ENCODE measurements at regions not wholly inside any gene's neighbourhood (a gene's known extent, or its start where the extent isn't known, plus 50 kb on each side); places are given as distances from the start of the nearest gene placed in this dataset.

DNA sequence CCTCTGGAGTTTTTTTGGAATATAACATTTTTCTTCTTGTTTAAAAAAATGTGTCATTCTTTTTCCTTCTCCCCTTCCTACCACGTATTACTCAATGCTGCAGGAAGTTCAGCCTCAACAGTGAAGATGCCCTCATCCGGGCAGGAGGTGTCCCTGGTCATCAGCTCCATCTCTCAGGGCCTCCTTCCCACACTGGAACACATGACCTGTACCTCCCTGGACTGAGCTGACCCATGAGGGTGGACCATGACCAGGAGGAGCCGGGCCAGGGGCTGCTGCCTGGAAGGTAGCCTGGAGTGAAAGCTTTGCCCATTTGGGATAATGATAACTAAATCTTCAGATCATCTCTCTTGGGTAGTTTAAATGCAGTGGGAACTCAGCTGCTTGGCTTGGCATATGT lies 316.5 kb upstream of the ZMIZ1 start:
- no peak for DNase-seq

DNA sequence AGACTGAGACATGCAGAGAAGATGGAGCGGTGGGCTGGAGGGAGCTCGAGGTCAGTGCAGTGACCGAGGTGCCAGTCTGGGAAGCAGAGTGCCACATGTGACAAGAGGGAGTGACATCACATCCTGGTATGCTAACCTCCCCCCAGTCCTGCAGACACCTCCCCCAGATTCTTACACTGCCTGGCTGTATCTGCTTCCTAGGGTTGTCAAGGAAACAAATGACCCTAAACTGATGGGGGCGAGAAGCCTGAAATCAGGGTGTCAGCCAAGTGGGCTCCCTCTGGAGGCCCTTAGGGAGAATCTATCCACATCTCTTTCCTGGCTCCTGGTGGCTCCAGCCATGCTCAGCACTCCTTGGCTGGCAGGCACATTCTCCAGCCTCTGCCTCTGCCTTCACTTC lies 316.1 kb upstream of the ZMIZ1 start:
- no peak for DNase-seq

- no peak for DNase-seq
Measured at GRCh38 chr10:78754269-78755062, 314.3 kb upstream of the ZMIZ1 start.

DNA sequence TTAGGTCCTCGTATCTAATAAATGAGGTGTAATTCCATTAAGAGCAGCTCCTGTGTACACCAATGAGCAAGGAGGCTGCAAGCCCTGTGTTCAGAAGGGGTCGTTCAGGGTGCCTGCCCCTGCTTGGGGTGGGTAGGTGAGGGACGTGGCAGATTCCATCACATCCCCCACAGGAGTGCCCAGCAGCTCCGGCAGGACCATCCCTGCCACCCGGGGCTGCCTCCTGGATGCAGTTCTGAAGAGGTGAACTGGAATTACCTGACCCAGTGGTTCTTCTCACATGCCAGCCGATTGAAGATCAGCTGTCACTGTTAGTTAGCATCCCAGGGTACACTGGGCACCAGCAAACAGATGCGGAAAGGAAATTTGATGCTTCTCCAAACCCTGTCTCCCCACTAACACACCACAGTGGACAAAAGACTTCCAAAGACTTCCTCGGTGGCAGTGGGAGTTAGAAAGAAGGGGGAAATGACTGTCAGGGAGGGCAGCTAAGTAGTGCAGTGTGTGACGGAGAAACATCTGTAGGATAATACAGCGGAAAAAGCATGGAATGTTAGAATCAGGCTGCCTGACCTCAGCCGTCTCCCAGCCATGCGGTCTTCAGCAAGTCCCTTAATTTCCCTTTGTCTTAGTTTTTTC lies 313.6 kb upstream of the ZMIZ1 start:
- no peak for DNase-seq

DNA sequence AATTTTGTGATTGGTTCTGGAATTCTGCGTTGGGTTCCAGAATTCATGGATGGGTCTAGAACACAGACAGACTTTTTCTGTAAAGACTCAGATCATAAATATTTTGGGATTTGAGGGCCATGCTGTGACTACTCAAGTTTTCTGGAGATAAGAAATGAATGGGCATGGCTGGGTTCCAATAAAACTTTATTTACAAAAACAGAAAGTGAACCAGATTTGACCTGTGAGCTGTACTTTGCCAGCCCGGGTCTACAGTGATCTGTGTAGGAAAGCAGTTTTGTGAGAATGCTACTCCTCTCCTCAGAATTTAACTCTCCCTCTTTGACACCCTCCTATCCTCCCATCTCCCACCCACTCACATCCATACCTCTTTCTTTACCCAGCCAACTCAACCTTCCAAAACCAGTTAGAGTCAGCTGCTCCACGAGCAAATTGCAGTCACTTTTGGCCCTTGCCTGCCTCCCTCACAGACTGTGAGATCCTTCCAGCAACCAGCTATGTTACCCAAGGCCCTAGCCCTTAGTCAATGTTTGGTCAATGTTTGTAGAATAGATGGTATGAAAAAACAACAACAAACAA lies 312.8 kb upstream of the ZMIZ1 start:
- no peak for DNase-seq

- no peak for DNase-seq
Measured at GRCh38 chr10:78756604-78757343, 312.0 kb upstream of the ZMIZ1 start.

DNA sequence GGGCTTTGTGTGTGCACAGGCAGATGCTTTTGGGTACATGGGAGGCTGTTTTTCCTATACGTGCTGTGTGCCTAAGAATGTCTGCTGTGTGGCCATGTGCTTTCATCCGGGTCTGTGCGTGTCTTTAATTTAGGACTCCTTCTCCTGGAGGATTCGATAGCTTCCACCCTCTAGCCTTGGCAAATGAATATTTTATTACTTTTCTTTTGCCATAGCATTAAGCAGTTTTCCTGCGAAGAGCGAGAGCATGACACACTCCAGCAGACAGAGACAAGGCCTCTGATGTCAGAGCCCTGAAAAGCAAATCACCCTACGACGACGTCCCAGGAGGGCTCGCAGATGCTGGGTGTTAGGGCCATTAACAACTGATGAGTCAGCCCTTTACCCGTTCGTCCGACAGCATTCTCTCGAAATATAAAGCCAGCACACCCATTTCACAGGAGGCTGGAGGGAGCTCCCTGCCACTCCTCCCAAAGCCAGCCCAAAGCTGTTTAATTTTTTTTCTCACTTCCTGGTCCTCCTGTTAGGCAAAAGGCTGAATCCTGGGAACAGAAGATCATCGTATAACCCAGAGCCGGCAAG lies 311.3 kb upstream of the ZMIZ1 start:
- no peak for DNase-seq

DNA sequence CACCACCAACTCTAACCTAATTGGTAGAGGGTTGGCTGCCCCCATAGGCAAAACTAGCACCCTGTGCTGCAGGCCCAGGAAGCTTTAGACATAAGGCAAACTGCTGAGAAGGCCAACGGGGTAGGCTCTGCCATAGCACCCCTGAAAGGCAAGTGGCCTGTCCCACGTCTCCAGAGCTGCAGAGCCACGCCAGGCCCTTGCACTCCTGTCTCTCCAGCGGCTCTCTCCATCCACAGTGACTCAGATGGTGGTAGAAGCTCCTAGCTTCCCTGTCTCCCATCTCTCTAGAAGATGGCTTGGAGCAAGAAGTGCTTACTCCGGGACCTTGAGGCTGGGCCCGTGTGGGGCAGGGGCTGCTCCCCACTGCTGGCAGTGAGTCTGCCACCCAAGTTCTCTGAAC lies 310.6 kb upstream of the ZMIZ1 start:
- DNase-seq = no peak

DNA sequence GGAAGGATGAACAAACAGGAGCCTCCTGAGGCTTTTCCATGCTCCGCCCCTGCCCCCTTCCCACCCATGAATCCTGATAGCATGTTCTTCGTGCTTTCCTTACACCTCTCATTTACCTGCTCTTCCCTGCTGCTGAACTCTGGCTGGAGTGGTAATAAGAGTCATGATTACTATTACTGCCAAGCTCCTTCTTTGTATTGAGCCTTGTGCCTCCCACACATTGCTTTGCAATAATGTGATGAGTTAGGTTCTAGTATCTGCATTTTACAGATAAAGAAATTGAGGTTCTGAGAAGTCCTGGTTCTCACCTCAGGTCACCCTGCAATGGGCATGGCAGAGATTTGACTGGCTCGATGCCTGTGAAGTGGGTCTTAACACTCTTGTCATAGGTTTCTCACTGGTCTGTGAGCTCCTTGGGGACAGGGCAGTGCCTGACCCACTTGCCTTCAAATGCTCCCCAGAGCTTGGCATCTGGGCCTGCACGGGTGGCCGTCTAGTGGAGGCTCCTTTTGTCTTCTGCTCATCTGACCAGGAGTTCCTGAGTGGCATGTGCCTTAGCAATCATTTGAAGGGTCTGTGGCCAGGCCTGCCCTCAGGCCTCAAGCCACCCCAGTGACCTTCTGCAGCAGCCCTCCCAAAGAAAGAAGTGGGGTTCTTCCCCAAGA lies 309.2 kb upstream of the ZMIZ1 start:
- no peak for DNase-seq

DNA sequence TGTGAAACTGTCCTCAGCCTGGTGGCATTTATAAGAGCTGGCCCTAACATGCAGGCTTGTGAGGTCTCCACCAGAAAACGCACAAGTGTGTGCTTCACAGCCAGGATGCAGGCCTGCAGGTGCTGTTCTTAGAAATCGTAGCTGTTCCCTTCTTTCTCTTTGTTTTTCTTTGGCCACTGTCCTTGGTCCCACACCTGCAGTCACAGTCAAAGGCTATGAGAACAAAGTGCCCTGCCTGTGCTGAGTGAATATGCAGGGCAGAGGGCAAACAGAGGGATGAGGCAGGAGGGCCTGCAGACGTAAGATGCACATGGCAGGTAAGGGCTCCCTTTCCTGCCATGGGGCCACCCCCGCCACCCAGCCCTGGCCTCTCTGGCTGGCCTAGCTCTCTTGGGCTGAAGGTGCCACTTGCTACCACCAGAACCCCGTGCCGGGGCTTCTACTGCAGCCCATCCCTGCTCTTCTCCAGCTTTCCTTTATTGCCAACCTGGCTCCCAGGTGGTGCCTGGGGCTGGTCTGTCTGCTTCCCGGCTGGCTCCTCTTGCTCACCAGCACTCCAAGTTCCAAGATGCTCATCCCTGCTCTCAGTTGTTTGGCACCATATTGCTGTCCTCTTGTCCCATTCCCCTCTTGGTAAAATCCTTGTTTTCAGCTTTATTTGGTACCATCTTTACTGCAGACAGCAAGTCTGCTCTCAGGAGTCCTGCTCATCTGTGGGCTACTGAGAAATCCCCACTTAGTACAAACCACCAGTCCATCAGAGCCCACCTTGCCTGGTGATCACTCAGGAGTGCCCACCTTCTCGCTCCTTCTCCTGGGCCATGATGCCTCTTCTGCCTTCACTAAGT lies 308.1 kb upstream of the ZMIZ1 start:
- DNase-seq = no peak

- no peak for DNase-seq
Measured at GRCh38 chr10:78761311-78761781, 307.4 kb upstream of the ZMIZ1 start.

- DNase-seq = no peak
Measured at GRCh38 chr10:78762086-78762630, 306.6 kb upstream of the ZMIZ1 start.

GRCh38 chr10:78763234-78763633 lies 305.5 kb upstream of the ZMIZ1 start:
- no peak for DNase-seq

GRCh38 chr10:78763651-78764395 lies 304.9 kb upstream of the ZMIZ1 start:
- DNase-seq = no peak

DNA sequence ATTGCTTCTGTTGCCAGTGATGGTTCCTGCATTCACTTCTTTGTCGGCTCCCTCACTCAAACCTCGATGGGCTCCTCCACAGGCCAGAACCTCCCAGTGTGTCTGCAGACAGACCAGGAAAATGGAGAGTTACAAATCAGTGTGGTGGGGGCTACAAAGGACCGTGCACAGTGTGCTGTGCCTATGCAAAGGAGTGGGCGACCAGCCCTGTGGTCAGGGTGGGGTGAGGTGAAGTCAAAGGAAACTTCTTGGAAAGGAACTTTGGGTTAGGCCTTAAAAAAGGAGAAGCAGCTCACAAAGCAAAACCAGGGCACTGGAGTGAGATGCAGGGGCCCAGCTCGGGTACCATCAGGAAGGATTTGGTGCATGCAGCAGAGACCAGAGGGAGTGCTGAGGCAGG lies 304.3 kb upstream of the ZMIZ1 start:
- DNase-seq = no peak

DNA sequence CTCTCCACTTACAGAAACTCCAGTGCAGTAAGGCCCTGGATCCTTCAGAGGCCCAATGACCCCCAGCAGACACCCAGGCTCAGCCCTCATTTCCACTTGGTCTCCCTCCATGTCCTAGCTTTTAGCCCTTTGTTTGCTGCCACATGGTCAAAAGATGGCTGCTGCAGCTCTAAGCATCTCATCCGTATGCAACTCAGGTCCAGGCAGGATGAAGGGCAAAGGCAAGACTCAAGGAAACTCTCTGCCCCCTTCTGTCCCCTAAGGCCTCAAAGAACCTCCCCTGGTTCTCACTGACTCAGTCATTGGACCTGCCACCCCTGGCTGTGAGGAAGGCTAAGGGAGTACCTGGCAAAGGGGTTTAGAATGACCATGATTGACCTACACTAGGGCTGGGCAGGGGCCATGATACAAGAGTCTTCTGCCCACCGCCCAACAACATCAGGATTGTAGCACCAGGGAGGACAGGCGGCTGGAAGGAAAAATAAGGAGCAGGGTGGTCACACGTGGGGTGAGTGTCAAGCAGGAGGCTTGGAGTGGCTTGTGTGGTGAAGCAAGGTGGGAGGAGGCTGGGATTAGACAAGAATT lies 303.8 kb upstream of the ZMIZ1 start:
- DNase-seq = no peak

DNA sequence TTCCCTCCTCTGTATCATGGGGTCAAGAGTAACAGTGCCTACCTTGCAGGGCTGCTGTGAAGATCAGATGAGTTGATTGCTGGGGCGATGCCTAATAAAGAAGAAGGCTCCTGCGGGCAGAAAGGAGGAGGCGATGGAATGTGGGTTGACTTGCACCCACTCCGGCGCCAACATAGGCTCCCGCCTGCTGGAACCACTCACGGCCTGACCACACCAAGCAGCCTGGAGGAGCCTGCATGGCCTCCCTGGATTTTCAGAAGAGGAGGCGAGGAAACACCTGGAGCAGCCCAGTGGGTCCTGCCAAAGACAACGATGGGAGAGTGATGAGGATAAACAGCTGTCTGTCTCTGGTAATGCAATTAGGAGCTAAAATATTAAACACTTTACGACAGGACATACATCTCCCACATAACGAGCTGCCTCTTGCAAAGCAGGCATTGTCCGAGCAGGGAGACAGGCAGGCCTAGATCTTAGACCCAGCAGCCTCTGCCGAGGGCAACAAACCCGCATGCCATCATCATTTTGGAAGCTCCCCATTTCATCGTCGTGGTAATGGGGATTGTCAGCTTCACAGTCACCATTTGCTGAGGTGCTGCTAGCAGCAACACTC lies 302.9 kb upstream of the ZMIZ1 start:
- DNase-seq = no peak

GRCh38 chr10:78766603-78767002 lies 302.2 kb upstream of the ZMIZ1 start:
- no peak for DNase-seq

GRCh38 chr10:78768041-78768835 lies 300.5 kb upstream of the ZMIZ1 start:
- no peak for DNase-seq

Data from NCI-H2081 (cell line).